ENCODE measurements at regions not wholly inside any gene's neighbourhood (a gene's known extent, or its start where the extent isn't known, plus 50 kb on each side); places are given as distances from the start of the nearest gene placed in this dataset.

DNA sequence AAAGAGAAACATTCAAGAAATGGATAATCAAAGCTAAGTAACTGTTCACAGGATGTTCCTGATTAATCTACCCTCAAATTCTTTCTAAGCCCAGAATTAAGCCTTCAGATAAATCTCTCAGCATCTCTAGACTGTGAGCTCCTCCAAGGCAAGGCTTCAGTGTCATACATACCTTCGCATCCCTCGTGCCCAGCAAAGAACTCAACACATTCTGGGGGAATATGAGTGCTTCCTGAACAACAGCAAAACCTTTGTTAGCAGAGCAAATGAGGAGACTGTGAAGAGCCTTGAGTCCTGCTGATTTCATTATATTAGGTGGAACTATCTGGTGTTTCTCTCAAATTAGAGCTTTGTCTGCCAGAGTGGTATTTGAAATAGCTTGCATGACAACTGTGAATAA lies 401.8 kb upstream of the TMPO start:
- Mint-ChIP-seq H3K27me3 (no peaks in the 10 kb centered on the region), H3K4me3 (no peak overlapping the region), H3K9me3 (no peaks in the 10 kb centered on the region), H3K27ac (no peak overlapping the region), H3K4me1 (no peaks in the 10 kb centered on the region), H3K36me3 (no peaks in the 10 kb centered on the region)
- ATAC-seq = no peak

DNA sequence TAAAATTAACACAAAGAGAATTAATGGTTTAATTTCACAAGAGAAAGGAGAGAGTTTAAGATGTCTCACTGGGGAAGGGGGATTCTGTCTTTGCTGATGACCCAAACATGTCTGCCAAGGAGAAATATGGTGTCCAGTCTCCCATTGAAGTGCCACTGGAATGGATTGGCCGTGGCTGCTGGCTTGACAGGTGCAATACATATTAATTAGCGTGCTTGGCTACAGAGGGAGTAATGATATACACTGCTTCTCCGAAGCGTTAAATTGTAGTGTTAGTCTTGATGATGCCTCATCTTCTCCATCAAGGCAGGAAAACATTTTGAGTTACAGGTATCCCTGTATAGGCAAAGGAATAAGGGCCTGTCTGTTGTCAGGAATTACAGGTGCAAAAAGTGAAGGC lies 393.4 kb upstream of the TMPO start:
- ATAC-seq = no peak
- Mint-ChIP-seq H3K9me3 (peaks cover 2% of the 10 kb centered on the region), H3K27me3 (no peaks in the 10 kb centered on the region), H3K36me3 (no peaks in the 10 kb centered on the region), H3K4me3 (no peak overlapping the region), H3K27ac (no peak overlapping the region), H3K4me1 (no peaks in the 10 kb centered on the region)

DNA sequence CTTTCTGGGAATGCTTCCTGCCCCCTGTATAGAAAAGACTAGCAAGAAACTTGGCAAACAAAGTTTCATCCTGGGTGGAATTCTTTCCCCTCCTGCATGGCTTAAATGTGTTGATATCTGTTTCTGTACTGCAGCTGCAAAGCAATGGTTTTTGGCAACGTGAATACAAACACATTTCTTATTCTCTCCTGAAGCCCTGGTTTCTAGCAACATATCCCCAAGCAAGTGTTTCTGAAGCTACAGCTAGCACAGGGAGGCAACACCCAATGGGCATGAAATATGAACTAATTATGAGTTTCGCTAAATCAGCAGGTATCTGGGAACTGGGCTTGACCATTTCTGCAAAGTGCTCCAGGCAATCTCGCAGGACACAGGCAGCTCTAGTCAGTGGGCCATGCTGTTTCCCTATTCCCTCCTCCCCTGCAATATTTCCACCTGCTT lies 392.3 kb upstream of the TMPO start:
- ATAC-seq = no peak
- Mint-ChIP-seq H3K4me1 (no peaks in the 10 kb centered on the region), H3K27me3 (no peaks in the 10 kb centered on the region), H3K9me3 (peaks cover 2% of the 10 kb centered on the region), H3K4me3 (no peak overlapping the region), H3K27ac (no peak overlapping the region), H3K36me3 (no peaks in the 10 kb centered on the region)

DNA sequence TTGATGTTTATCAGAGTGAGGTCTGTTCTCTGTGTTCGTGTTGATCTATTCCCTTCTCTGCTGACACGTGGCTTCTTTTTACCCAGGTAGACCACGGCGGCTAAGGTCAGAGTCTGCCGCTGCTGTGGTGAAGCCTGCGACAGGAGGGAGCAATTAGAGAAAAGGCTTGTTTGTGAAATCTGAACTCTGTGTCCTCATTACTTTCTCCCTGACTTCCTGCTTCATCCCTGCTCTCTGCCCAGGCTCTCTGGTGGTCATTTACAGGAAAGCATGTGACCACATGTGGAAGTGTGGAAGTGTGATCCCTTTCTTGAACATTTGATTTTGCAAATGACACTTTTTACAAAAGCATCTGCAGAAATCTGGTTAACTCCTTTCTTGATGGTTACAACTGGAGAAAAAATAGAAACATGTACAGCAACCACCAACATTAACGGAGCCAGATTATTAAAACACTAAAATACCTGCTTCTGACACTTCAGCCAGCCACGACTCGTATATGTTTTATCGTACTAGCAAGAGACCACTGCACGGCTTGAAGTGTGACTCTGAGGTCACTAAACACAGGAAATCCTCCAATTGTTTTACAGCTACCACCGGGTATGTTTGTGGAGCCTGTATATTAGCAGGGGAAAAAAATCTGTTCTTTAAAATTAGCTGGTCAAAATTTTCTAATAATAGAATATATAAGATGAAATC lies 388.6 kb upstream of the TMPO start:
- no peak overlapping the region for H3K27ac Mint-ChIP-seq
- peaks cover 2% of the 10 kb centered on the region for H3K9me3 Mint-ChIP-seq
- H3K27me3 Mint-ChIP-seq = no peaks in the 10 kb centered on the region
- H3K36me3 Mint-ChIP-seq = no peaks in the 10 kb centered on the region
- no peaks in the 10 kb centered on the region for H3K4me1 Mint-ChIP-seq
- H3K4me3 Mint-ChIP-seq = no peak overlapping the region
- no peak for ATAC-seq

DNA sequence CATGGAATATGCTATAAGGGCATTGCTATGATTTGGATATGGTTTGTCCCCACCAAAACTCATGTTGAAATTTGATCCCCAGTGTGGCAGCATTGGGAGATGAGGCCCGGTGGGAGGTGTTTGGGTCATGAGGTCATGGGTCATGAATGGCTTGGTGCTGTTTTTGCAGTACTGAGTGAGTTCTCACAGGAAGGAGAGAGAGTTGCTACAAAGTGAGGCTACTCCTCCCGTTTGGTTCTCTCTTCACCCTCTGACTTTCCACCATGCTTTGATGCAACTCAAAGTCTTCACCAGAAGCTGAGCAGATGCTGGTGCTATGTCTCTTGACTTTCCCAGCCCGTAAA lies 388.1 kb upstream of the TMPO start:
- H3K4me1 Mint-ChIP-seq = no peaks in the 10 kb centered on the region
- H3K27me3 Mint-ChIP-seq = no peaks in the 10 kb centered on the region
- H3K4me3 Mint-ChIP-seq = no peak overlapping the region
- peaks cover 2% of the 10 kb centered on the region for H3K9me3 Mint-ChIP-seq
- ATAC-seq = no peak
- H3K27ac Mint-ChIP-seq = no peak overlapping the region
- no peaks in the 10 kb centered on the region for H3K36me3 Mint-ChIP-seq

DNA sequence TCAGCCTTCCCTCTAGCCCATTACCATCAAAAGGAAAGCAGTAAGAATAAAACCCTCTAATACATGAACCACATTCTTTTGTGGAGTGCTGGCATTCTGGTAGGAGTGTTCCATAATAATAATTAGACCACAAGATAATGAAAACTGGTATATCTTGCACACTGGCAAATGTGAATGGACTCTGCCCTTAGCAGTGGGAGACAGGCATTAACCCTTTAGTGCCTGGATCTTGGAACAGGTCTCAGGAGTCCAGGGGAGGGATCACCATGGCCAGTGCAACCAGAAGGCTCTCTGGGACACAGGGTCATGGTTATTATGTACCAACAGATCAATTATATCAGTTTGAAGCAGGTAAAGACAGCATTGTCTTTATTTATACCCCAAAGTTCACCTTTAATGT lies 387.5 kb upstream of the TMPO start:
- H3K27ac Mint-ChIP-seq = no peak overlapping the region
- H3K9me3 Mint-ChIP-seq = peaks cover 2% of the 10 kb centered on the region
- peaks cover under 1% of the 10 kb centered on the region for H3K27me3 Mint-ChIP-seq
- no peaks in the 10 kb centered on the region for H3K4me1 Mint-ChIP-seq
- H3K4me3 Mint-ChIP-seq = no peak overlapping the region
- no peak for ATAC-seq
- no peaks in the 10 kb centered on the region for H3K36me3 Mint-ChIP-seq

DNA sequence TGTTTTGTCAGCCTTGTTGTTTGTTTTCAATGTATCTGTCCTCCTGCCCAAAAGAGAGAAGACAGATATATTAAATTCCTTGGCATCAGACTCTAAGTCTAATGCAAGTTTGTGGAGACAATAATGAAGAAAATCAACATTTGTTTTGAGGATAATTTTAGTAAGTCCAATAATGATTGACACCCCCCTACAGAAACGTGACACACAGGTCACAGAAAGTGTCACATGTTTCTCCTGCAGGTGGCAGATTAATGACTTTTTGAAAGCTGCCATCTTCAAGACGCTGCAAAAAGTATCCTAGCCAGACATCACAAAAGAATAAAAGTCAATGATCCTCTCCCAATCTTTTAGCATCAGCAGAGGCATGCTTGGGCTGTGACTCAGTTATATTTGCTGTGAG lies 378.8 kb upstream of the TMPO start:
- Mint-ChIP-seq H3K9me3 (peaks cover 3% of the 10 kb centered on the region), H3K27me3 (peaks cover 5% of the 10 kb centered on the region)

DNA sequence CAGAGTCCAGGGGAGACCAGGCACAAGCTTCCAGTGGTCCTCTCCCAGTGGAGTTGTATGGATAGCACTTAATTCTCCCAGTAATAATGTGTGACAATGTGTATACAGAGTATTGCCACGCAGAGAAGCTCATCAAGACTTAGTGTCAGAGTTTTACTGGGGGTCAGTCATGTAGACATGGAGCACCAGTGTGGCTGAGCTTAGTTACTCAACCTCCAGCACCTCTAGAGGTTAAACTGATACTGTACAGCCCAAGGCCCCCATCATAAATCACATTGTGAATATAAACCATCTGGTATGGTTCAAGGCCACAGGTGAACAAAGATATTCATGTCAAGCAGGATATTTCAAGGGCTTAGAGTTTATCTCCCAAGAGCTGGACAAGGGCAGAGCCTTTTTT lies 378.1 kb upstream of the TMPO start:
- Mint-ChIP-seq H3K4me1 (no peaks in the 10 kb centered on the region), H3K36me3 (no peaks in the 10 kb centered on the region), H3K4me3 (no peak overlapping the region), H3K9me3 (peaks cover 3% of the 10 kb centered on the region), H3K27me3 (peaks cover 5% of the 10 kb centered on the region), H3K27ac (no peak overlapping the region)
- peak; percentile 32 for ATAC-seq

More for the DNA sequence above, 378.8 kb upstream of the TMPO start:
- Mint-ChIP-seq H3K4me1 (no peaks in the 10 kb centered on the region), H3K27ac (no peak overlapping the region), H3K4me3 (no peak overlapping the region), H3K36me3 (no peaks in the 10 kb centered on the region)
- no peak for ATAC-seq

DNA sequence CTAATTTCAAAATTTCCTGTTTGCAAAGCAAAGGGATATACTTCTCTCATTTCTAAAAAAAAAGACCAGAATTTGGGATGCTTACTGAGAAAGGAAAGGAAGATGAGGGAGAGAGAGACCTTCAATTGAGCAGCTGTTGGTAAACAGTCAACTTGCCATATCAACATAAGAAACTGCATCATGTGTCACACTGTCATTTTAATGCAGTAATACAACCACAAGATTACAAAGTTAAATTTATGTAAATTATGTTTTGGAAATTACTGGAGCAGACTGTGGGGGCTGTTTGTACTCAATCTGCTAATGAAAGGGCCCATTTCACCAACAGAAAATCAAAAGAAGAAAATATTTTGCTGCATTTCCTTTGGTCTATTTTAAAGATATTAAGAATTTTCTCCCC lies 370.4 kb upstream of the TMPO start:
- Mint-ChIP-seq H3K9me3 (peaks cover 3% of the 10 kb centered on the region), H3K27ac (no peak overlapping the region), H3K36me3 (no peaks in the 10 kb centered on the region), H3K4me1 (no peaks in the 10 kb centered on the region), H3K4me3 (no peak overlapping the region), H3K27me3 (no peaks in the 10 kb centered on the region)
- ATAC-seq = no peak

DNA sequence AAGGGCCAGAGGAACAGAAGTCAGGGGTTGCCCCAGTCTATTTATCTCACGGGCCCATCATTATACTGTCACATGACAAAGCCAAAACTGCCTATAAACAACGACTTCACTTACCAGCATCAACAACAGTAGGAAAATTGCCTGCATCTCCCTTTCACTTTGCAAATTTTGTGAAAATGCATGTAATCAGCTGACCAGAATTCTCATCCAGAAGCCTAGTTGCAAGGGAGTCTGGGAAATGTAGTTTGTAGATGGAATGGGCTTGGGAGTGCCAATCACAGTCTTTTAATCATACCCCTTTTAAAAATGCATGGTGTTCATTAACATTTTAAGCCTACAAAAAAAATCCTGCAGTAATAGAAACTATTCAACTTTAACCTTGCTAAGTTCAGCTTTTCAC lies 369.3 kb upstream of the TMPO start:
- H3K27me3 Mint-ChIP-seq = no peaks in the 10 kb centered on the region
- ATAC-seq = no peak
- no peaks in the 10 kb centered on the region for H3K4me1 Mint-ChIP-seq
- no peaks in the 10 kb centered on the region for H3K36me3 Mint-ChIP-seq
- peaks cover 3% of the 10 kb centered on the region for H3K9me3 Mint-ChIP-seq
- H3K4me3 Mint-ChIP-seq = no peak overlapping the region
- H3K27ac Mint-ChIP-seq = no peak overlapping the region

DNA sequence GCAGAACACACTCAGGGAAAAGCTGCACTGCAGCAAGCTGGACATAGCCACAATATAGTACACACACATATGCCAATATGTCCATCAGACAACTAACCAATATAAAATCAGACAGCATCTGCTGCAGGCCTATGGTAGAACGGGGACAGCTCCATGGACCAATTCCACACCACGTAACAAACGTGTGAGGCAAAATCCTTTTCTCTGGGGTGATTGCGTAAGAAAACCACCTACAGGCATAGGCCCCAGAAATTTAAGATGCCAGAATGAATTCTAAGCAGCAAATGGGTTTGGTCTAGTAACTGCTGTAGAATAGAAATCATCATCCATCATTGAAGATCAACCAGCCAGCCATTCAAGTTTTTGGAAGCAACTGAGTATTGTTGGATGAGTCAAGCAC lies 368.9 kb upstream of the TMPO start:
- H3K27me3 Mint-ChIP-seq = no peaks in the 10 kb centered on the region
- H3K9me3 Mint-ChIP-seq = peaks cover 3% of the 10 kb centered on the region
- no peaks in the 10 kb centered on the region for H3K36me3 Mint-ChIP-seq
- no peak overlapping the region for H3K4me3 Mint-ChIP-seq
- no peak for ATAC-seq
- H3K27ac Mint-ChIP-seq = no peak overlapping the region
- no peaks in the 10 kb centered on the region for H3K4me1 Mint-ChIP-seq

DNA sequence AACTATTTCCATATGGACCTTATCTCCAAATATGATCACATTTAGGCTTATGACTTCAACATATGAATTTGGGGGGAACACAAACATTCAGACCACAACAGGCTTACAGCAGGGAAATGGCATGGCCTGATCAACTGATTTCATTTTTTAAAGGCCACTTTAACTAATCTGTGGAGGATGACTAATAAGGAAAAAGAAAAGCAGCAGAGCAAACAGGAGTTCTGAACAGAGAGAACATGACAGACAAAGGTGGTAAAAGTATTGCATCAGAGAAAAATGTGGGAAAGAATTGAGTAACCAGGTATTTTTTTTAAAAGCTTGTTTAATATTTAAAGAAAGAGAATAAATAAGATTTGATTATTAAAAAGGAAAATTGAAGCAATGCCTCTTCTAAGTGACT lies 366.1 kb upstream of the TMPO start:
- no peaks in the 10 kb centered on the region for H3K27me3 Mint-ChIP-seq
- no peaks in the 10 kb centered on the region for H3K9me3 Mint-ChIP-seq
- no peak overlapping the region for H3K27ac Mint-ChIP-seq
- no peaks in the 10 kb centered on the region for H3K4me1 Mint-ChIP-seq
- no peak for ATAC-seq
- no peaks in the 10 kb centered on the region for H3K36me3 Mint-ChIP-seq
- no peak overlapping the region for H3K4me3 Mint-ChIP-seq

DNA sequence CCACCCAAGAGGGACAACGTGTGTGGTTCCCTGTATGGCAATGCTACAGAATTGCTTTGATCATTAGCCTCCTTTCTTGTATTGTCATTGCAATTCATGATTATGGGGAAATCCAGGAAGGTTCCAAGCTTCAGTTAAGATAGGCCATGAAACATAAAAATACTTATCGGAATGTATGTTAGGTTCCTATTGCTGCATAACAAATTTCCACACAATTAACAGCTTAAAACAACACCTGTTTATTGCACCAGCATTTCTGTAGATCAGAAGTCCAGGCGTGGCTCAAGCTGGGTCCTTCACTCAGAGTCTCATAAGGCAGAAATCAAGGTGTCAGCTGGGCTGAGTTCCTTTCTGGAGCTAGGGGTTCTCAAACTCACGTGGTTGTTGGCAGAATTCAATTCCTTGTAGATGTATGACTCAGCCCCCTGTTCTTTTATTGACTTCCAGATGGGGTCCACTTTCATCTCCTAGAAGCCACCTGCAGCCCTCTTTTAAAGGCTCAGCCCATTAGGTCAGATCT lies 365.6 kb upstream of the TMPO start:
- no peaks in the 10 kb centered on the region for H3K36me3 Mint-ChIP-seq
- ATAC-seq = no peak
- H3K9me3 Mint-ChIP-seq = no peaks in the 10 kb centered on the region
- H3K4me1 Mint-ChIP-seq = no peaks in the 10 kb centered on the region
- no peak overlapping the region for H3K27ac Mint-ChIP-seq
- H3K4me3 Mint-ChIP-seq = no peak overlapping the region
- no peaks in the 10 kb centered on the region for H3K27me3 Mint-ChIP-seq

DNA sequence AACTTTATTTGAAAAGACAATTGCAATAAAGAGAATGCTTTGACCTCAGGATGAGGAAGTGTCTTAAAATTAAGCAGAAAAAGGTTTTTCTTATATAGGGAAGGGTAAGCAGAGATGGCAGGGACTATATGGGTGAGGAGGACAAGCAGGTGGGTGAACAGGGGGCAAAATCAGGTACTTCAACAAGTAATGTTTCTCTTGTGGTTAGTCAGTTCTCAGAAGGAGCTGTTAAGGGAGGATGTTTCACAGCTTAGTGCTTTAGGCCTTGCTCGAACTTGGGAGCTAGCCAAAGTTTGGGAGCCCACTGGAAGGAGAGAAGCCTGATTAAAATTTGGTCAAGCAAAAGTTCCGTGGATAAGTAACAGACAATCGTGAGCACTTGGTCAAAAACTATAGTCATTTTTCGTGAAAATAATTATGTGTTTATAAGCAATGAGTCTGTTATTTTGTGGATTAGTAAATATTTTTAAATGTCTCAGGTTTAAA lies 364.2 kb upstream of the TMPO start:
- Mint-ChIP-seq H3K4me3 (no peak overlapping the region), H3K36me3 (no peaks in the 10 kb centered on the region), H3K27me3 (no peaks in the 10 kb centered on the region), H3K27ac (no peak overlapping the region), H3K9me3 (no peaks in the 10 kb centered on the region), H3K4me1 (no peaks in the 10 kb centered on the region)
- ATAC-seq = no peak

DNA sequence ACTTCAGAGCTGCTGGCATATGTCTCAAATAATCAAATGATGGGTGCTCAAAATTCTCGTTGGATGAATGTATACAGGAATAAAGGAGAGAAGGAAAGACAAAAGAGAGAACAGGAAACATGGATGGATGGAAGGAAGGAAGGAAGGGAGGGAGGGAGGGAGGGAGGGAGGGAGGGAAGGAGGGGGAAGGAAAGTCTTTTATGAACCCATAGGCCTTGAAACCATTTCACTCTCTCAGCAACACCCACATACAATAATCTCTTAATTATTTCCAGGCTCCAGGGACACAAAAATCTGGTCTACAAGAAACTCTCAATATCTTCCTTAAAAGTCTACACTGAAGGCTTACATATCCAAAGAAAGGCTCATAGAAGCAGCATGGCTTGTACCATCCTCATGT lies 363.4 kb upstream of the TMPO start:
- no peaks in the 10 kb centered on the region for H3K9me3 Mint-ChIP-seq
- H3K36me3 Mint-ChIP-seq = no peaks in the 10 kb centered on the region

DNA sequence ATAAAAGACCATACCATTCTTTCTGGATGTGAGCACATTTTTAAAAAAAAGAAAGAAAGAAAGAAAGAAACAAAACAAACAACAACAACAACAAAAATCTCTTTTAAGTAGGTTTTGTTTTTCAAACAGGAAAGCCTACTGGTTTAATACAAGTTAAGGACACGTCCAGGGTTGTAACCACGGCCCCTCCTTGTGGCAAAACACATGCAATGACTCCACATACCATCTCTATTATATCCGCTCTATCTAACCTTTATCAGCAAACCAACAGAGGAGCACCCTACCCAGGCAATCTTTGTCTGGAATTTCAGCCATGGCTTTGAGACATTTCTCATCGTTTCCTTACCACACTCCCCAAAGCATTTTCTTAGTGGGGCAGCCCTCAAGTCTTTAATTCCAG lies 360.5 kb upstream of the TMPO start:
- Mint-ChIP-seq H3K27ac (no peak overlapping the region), H3K9me3 (no peaks in the 10 kb centered on the region), H3K27me3 (no peaks in the 10 kb centered on the region)

More for the DNA sequence above, 363.4 kb upstream of the TMPO start:
- no peak for ATAC-seq
- H3K27ac Mint-ChIP-seq = no peak overlapping the region
- no peaks in the 10 kb centered on the region for H3K27me3 Mint-ChIP-seq
- no peaks in the 10 kb centered on the region for H3K4me1 Mint-ChIP-seq
- no peak overlapping the region for H3K4me3 Mint-ChIP-seq

More for the DNA sequence above, 360.5 kb upstream of the TMPO start:
- no peak for ATAC-seq
- Mint-ChIP-seq H3K4me1 (no peaks in the 10 kb centered on the region), H3K4me3 (no peak overlapping the region), H3K36me3 (no peaks in the 10 kb centered on the region)

Data from stimulated activated memory B cell treated with anti-CD40 and anti-IgM and Interleukin-4, amounts not matched to agents 10 μg/mL and 1 μg/mL and 100 μg/mL, for 72 hours (primary cell).